HG02610 (cell line): ENCODE measurements at regions not wholly inside any gene's neighbourhood (a gene's known extent, or its start where the extent isn't known, plus 50 kb on each side); places are given as distances from the start of the nearest gene placed in this dataset.
A peak's percentile ranks its signal among the peaks of the same experiment; 100 is the strongest.
"Not testable (repeated sequence)": the region's sequence is repeated elsewhere in the genome, so short reads cannot be mapped to it uniquely, and the experiment has no call there.

ENCODE experiments used
- ATAC-seq: cut with Tn5 transposase; IDR thresholded peaks from one replicate; pipeline ENCODE4 v1.9.1; 2021; ENCODE audit warnings: mild to moderate bottlenecking, moderate library complexity; ENCODE audit not compliant: unreplicated experiment

DNA sequence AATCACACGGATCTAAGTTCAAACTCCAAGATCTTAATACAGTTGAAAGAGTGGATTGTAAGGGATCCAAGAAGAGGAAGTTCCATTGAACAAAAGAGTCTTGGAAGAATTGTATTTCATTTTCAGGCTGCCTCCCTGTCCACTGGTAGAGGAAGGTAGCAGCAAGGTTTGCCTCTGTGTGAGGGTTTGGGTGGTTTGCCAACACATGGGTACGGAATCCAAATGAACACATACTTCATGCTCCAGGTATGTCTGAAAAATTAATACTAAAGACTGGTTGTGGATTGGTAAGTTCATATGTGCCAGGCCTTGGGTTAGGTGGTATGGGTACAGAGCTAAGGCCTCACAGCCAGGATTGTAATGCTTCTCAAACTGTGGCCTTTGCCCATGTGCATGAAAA is 523.6 kb upstream of the BOD1L1 start:
- ATAC-seq = no peak

DNA sequence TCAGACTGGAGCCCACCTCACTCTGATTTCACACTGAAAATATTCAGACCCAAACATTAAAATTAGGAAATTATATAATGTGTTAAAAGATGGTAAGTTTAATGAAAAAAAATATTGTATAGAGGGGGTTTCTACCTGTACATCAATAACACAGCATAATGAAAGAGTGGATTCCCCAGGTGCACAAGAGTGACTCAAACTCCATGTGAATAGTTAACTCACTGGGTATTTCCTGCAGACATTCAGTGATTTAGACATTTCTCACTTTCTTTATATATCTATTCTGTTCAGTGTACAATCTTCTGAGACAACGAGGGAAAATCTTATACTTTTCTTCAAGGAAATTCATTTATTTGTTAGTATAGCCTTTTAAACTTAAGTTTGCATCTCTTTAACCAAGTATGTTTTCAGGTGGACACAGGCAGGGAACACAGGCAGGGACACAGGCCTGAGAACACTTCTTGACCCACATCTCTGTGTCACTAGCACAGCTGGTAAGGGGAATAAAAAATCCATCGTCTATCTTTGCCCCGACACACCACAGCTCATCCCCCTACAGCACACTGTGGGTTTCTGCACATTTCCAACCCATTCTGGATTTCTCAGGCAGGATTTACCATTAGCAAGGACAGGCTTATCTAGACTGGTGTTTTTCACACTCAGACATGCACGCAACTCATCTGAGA is 525.5 kb upstream of the BOD1L1 start:
- peak; percentile 83 for ATAC-seq

DNA sequence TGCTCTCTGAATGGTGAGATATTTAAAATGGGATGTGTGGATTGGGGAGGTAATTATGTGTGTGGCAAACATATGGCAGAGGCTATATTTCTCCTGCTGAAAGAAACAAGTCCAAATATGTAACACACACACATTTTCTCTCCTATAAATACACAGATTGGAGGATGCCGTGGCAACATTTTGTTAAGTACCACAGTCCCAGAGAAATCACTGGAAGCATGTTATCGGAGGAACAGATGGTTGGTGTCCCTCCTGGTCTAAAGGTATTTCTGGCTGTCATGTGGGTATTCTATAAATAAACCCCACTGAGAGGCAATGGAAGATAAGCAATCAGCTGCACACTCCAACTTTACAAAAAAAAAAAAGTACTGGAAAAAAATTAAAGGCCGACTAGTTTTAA is 528.3 kb upstream of the BOD1L1 start:
- no peak for ATAC-seq

DNA sequence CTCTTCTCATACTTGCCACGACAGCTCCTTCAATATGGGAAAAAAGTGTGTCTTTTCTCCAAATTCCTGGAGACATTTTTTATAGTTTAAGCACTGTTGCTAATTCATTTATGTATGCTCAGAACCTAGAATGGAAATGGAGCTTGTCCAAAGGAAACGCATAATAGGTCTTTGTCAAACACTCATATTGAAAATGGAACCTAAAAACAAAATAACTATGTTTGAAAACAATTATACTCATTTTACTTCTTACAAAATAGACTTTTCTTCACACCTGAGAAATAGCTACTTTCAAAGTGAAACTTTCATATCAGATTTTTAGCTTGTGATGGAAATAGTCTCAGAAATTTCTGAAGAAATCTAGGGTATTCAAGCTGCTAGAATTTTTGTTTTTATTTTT is 529.7 kb upstream of the BOD1L1 start:
- peak; percentile 54 for ATAC-seq

DNA sequence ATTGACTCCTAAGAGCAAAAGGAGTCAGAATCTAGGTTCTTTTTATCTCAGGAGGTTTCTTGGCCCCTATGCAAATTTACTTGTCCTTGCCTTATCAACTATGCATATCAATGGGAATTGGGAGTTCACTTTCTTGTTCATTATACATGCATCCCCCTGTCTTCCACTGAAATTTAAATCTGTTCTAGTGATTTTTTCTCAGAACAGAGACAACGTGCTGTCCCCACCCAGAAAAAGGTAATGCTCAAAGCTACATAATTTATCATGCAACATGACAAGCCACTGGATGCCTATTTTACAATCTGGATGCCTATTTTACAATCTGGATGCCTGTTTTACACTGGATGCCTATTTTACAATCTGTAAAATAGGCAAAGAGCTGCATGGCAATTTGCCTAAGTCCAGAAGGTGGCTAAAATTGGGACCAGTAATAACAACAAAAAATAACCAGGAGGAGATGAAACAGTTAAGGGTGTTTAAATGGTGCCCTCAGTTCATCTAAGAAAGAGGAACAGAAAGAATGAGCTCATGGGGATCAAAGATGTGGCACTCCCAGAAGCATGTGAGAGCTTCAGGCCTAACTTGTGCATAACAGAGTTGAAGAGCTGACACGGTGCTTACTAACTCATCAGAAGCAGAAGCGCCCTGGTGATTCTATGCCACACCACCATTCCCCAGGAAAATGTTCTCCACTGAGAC is 537.8 kb upstream of the BOD1L1 start:
- ATAC-seq = peak; percentile 99

DNA sequence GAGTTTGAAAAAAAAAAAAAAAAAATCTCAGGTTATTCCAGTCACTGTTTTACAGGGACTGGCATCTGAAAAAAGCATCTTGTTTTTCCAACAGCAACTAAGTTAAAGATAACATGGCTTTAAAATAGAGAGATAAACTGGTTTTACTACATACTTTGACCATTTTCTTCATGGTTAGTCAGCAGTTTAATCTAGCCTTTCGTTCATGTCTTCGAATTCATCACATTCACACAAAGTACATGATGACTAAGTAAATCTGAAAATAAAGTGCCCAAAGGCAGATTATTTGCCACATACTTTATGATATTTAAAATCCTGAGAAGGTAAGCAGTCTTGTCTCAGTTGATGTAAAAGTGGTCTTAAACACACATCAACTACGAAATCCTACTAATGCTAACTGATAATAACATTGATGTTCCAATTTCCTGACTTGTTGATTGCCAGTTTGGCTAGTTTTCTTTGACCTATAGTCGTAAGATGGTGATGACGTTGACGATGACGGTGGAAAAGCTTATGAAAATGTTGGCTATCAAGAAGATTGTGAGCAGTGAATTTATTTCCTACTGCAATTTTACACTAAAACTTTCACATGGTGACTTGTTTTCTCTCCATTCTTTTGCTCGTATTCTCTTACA is 540.5 kb upstream of the BOD1L1 start:
- no peak for ATAC-seq

DNA sequence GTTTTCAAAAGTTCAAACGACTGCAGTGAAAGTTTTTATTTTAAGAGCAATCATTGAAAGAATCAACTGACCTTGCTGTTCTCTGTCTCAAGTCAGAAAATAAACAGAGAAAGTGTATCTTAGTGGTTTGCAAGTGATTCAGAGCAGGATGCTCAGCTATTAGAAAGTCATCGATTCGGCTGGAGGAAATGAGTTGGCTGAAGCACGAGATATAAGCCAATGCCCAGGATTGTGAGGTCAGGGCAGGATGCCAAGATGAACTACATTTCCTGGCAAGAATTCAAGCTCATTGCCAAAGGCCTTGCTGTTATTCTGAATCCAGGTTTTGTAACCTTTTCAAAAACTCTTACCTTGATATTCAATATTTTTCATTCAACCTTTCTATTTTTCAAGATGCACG is 541.4 kb upstream of the BOD1L1 start:
- ATAC-seq = peak; percentile 55

DNA sequence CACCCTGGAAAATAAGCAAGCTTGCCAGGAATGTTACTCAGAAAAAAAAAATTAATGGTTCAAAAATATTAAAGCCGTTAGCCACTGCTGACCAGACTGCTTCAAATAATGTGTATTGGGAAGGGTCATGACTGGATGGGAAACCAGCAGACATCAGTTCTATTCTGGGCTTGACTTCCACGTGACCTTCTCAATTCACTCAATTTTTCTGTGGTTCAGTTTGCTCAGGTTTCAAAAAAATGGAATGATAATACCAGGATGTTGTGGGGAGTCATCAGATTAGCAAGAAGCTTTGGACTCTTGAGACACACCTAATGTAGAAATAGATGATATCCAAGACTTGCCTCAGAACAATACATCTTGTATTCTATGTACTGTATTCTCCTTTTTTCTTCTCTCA is 541.9 kb upstream of the BOD1L1 start:
- ATAC-seq = no peak

DNA sequence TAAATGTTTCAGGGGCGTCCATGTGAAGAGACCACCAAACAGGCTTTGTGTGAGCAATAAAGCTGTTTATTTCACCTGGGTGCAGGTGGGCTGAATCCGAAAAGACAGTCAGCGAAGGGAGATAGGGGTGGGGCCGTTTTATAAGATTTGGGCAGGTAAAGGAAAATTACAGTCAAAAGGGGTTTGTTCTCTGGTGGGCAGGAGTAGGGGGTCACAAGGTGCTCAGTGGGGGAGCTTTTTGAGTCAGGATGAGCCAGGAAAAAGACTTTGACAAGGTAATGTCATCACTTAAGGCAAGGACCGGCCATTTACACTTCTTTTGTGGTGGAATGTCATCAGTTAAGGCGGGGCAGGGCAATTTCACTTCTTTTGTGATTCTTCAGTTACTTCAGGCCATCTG is 542.4 kb upstream of the BOD1L1 start:
- ATAC-seq = not testable (repeated sequence)

DNA sequence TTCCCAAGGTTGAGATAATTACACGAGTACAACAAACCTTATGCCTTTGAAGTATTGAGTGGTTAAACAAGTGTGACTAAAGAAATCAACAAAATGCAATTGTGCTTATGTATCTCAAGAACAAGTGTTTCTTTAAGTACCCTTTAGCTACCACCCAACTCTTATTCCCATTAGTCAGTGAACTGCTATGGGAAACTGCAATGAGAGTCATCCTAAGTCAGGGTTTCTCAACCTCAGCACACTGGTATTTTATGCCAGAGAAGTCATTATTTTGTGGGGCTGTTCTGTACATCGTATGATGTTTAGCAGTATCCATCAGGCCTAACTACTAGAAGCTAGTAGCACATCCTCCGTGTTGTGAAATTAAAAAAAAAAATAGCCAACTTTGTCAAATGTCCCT is 549.1 kb upstream of the BOD1L1 start:
- ATAC-seq = no peak

DNA sequence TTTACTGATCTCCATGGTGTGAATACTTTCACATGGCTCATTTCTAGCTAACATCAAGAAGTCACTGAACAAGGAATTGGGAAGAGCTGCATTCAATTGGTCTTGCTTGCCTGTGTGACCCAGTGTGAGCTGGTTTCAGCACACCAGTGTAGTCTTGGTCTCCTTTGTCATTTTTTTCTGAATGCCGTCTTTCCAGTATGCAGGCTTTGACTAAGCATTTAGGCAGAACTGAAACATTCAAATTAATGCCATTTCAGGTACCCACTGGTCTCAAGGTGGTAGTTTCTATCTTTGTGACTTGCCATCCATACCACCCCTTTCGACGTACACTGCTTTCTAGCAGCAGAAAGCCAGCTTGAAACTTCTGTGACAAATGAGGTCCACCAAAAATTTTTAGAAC is 550.5 kb upstream of the BOD1L1 start:
- peak; percentile 86 for ATAC-seq

DNA sequence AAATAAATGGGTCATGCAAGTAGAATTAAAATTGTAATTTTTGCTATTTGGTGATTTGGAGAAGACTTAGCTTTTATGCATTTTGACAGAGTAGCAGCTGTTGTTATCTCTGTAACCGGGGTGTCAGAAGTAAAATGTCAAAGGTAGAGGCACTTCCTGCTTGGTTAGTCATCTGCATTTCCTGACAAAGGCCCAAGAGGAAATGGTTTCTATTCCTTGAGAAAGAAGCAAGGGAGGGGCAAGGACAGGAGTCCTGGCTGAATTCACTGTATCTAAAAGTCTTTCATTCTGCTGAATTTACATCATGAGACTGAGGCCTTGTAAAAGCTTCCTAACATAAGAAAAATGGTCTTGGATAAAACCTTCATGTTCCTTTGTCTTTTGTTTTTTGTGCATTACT is 550.9 kb upstream of the BOD1L1 start:
- ATAC-seq = peak; percentile 65

DNA sequence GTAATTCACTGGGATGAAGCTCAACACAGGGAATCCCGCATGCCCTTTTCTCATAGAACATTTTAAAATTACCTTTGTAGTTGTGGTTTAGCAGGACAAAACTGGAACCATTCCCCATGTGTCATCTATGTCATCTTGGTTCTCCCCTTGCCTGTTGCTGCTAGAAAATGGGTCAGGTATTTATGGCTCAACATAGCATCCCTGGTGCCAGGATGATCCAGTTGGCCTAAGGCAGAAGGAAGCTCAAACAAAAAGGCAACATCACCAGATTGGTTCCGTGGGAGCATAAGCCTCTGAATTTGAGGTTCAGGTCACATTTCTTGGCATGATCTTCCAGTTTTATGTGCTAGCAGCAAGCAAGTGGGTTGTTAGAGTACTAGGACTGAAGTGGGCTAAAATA is 552.6 kb upstream of the BOD1L1 start:
- no peak for ATAC-seq

DNA sequence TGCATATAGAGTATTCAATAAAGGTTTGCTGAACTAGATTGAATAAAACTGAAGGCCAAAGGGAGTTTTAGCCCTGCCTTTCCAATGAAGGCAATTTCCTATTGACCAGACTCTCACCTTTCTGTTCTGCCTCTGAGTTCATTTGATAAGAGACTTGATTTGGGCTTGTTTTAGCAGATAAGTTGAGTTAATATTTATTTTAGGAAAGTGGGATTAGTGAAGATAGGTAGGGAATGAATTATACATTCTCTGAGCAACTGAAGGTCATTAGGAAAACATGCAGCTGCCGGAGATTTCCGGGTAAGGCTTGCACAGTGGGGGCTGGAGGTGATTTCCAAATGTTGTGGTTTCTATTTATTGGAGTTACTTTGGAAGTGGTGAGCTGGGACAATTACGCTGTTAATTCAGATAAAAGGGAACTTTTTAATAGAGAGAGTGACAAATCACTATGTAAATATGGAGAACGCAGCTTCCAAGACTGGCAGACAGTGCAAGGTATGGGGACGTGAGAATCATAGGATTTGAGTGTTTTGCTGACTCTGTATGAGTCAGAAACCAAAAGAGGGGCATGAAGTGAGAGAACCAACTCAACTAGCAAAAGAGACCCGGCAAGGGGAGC is 553.6 kb upstream of the BOD1L1 start:
- ATAC-seq = no peak

DNA sequence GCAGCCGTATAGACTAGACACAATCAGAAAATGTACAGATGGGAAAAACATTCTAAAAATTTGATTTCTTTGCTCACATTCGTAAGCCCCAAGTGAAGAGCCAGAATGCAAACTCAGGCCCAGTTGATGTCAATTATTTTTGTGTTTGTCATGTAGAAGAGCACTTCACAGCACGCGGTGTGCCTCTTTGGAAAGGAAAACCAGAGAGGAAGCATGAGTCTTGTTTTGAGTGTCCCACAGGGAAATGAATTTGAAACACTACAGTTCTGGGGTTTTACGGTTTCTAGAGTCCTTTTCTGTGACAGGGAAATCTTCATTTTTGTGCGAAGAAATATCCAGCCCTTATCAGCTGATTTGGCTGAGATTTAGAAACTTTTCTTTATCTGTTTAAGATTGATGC is 554.6 kb upstream of the BOD1L1 start:
- peak; percentile 14 for ATAC-seq

DNA sequence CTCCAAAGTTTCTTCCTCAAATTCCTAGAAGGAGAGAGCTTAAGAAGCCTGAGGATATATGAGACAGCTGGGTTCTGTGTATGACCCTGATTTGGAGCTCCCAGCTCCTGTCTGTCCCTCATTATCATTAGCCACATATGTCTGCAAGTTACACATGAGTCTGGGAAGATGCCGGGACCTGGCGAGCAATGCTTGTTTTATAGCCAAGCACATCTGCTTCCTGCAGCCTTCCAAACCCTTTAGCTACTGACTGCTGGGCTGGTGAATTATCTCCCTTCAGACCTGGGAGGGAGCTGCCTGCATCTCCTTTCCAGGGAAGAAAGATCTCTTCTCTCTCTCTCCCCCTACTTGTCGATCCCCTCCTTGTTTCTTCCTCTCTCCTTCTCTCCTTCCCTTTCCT is 556.7 kb upstream of the BOD1L1 start:
- ATAC-seq = no peak

DNA sequence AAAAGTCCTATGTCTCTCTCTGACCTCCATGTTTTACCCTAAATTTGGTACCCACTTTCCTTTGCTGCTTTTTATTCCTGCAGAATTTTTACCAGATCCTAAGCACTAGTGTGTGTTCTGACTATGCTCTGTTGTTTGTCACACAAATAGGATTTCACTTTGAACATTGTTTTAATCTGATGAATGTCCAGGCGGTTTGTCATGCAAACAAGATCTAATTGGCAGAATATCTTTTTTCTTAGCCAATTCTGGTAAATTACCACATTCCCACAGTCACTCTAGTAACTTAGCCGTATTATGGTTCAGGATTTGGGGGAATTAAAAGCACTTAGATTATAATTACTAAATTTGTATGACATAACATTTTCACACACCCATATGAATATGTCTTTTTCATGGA is 557.2 kb upstream of the BOD1L1 start:
- no peak for ATAC-seq

DNA sequence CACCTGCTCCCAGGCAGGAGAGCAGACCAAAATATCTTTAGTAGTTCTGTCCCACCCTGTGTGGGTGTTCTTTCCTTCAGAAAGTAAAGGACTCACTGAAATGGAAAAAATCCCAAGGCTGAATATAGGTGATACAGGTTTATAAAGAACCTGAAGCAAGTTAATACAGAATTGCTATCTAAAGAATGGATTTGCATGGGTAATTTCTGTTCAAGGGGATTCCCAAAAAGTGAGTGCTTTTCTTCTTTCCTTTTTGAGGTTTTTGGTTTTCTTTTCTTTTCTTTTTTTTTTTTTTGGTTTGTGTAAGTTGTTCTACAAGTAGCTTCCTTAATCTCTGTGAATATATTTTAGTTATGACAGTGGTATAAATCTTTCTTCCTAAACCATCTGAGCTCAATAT is 560.7 kb upstream of the BOD1L1 start:
- ATAC-seq = no peak

DNA sequence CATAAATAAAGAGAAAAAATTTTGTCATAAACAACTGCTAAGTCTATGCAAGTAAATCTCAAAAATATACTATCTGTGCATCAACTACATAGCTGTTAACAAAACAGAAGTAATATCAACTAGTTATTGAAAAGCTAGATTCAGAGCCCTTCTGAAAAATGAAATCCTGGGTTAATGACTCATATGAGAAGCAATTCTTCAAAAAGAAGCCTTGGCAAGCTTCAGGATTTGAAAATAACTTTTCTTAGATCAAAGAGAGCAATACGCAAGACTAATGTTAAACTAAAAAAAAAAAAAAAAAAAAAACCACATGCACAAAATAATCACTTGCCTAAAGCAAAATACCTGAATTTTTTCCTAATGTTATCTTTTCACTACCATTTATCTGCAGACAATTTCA is 566.1 kb upstream of the BOD1L1 start:
- ATAC-seq = no peak

DNA sequence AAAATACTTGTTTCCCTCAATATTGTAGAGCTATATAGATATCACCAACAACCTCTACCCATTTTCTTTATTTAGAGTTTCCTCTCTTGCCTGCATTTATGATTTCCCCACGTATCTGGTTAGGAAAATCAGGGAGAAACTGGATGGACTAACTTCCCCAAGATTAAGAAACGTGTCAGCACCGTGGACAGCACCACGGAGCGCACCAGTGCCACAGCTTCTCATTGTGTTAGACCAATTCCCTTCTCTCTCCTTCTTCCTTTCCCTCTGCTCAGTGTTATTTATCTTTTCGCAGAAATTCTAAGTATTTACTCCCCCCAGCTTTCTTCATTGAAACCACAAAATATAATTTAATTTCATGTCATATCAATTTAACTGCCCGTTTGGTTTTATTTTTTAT is 568.6 kb upstream of the BOD1L1 start:
- no peak for ATAC-seq

DNA sequence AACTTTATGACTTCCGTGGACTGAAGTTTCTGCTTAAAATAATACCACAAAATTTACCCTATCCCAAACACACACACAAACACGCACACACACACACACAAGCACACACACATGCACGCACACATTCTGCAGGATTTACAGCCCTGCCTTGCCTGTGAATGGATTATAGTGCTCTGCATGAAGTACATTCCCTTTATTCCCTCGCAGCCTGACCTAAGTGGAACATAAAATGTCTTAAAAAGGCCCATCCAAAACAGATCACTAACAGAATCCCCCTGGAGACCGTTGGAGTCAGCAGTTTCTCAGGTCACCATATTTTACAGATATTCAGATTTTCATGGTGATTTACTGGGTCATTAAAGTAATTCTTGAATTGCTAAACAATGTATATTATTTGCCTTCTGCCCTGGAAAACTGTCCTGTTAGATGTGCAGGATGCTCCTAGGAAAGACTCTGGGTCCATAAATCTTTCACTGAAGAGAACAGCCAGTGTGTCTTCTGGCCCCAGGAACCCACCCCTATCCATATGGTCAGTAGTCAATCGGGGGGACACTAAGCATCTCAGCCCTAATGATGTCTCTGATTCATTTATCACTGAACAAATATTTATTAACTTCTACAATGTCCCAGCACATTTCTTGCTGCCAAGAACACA is 587.7 kb upstream of the BOD1L1 start:
- no peak for ATAC-seq
